ENCODE measurements at regions not wholly inside any gene's neighbourhood (a gene's known extent, or its start where the extent isn't known, plus 50 kb on each side); places are given as distances from the start of the nearest gene placed in this dataset.

DNA sequence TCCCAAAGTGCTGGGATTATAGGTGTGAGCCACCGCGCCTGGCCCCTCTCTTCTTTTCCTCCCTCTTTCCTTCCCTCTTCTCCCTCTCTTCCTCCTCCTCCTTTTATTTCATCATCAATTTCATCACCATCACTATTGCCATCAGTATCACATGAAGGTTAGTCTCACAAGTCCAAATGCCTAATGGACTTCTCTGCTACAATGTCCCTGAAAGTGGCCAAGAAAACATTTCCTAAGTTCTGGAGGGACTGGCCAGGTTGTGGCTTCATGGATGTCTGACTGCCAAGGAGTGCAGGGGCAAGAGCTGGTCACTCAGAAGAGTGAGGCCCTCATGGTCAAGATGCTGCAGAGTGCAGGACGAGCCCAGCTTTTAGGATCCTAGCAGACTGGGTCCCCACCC lies 97.6 kb downstream of the SYNE3 start:
- in situ Hi-C loops (cut with HindIII; ENCODE audit: low sequenced_read_pairs) = no loop called here

DNA sequence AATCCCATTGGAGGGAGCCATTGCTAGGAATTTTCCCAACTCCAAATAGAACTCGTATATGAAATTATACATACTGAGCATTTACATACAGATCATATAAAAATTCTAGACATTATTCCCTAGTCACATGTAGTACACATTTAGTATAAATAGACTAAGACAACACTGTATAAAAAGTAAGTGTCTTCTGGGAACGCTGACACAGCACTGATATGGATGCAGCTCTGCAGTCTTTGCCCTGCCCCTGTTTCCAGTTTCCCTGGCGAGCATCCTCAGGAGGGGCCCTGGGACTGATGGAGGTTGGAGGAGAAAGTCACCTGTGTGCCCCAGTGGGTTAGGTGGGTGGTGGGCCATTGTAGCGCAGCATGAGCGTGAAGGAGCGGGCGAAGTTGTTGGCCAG lies 97.8 kb upstream of the CLMN start:
- in situ Hi-C loops (cut with HindIII; ENCODE audit: low sequenced_read_pairs) = no loop called here

DNA sequence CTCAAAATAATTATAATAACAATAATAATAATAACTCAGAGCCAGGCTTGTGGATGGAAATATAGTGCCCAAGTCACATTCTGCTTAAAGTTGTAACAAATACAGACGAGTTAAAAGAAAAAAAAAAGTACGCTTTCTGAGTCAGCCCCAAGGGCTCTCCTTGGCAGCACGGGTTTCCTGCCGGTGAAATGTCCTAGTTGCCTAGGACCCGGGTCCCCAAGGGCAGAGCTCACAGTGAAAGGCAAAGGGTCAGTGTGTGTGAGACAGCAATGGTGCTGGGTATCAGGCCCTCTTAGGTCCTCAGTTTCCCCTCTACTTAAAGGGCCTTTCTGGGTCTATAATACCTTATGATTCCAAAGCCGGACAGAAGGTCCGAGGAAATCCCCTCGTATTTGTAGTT lies 96.3 kb upstream of the CLMN start:
- in situ Hi-C loops (cut with HindIII; ENCODE audit: low sequenced_read_pairs) = no loop called here

DNA sequence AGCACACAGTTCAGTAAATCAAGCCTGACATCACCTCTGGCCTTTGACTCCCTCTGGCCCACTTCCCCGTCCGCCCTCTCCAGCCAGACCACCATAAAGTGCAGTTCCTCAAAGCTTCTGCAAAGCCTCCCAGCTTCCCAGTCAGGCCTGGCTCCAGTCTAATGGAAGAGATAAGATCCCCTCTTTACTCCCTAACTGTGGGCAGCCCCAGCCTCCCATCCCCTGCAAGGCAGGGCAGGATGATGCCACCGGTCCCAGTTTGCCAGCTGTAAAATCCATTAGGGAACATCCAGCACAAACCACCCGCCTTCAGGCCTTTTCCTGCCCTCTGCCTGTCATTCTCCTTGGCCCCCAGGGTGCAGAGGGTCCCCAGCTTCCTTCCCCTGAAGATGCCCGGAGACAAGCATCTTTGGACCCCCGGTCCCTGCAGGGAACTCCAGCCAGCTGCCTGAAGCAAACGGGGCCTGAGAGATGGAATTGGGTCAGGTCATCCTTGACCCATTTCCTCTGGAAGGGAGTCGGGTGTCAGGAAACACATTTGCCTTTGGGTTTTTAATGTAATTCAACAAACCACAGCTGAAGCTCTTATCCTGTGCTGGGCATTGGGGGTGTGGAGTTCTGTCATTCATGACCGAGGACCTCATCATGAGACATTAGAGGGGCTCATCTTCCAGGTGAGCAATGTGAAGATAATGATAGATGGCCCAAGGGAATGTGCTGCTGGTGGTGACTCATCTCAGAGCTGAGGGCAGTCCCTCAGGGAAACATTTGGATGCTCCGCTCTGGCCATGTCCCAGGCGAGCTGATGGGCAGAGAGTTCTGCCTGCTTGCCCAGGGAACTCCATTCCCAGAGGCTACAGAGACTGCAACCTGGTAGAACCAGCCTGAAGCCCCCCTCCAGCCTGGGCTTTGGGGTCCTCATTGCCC lies 93.8 kb upstream of the CLMN start:
- in situ Hi-C loops (cut with HindIII; ENCODE audit: low sequenced_read_pairs) = no loop called here

DNA sequence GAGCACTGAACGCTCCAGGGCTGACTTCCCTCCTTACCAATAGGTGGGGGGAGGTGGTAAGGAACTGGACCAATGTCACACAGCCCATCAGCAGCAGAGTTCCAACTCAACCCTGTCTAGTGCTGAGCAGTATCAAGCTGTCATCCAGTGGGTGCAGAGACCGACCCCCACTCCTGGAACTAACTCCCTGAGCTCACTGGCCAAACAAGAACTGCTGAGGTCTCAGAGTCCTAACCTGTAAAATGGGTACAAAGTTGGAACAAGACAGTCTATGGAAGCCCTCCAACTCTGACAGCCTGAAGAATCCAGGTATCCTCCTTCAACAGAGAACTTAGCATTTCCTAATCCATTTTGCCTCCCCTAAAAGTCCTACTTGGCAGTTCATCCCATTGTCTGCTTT lies 91.1 kb upstream of the CLMN start:
- in situ Hi-C loops (cut with HindIII; ENCODE audit: low sequenced_read_pairs) = no loop called here

DNA sequence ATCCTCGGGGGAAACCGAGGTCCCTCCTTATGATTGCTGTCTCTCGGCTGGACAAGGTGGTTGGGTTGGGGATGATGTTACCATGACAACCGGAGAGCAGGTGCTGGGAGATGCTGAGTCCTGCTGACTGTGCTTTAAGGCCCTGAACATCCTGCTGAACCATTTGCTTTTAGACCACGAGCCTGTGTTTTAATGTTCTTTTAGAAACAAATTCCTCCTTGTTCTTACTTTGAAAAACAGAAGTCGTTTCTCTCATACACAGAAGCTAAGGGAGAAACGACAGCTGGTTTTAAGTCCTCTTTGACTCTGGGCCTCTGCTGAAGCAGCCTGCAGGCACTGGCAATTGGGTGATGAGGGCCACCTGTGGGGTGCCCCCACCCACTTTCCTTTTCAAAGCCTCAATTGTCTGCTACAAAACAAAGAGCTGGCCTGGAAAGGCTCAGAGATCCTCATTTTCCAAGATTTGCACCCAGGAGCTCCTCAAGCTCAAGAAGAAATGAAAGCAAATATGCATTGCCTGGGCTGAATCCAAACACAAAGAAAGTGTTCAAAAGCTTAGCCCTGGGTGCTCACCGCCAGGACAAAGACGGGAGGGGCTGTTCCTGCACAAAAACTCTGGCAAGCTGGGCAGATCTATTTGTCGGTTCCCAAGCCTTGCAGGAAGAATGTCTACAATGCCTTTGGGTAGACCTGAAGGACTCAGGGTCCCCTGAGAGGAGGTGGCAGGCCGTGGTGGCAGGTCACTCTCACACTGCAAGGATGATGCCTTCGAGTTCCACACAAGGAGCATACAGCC lies 90.0 kb upstream of the CLMN start:
- in situ Hi-C loops (cut with HindIII; ENCODE audit: low sequenced_read_pairs) = no loop called here

DNA sequence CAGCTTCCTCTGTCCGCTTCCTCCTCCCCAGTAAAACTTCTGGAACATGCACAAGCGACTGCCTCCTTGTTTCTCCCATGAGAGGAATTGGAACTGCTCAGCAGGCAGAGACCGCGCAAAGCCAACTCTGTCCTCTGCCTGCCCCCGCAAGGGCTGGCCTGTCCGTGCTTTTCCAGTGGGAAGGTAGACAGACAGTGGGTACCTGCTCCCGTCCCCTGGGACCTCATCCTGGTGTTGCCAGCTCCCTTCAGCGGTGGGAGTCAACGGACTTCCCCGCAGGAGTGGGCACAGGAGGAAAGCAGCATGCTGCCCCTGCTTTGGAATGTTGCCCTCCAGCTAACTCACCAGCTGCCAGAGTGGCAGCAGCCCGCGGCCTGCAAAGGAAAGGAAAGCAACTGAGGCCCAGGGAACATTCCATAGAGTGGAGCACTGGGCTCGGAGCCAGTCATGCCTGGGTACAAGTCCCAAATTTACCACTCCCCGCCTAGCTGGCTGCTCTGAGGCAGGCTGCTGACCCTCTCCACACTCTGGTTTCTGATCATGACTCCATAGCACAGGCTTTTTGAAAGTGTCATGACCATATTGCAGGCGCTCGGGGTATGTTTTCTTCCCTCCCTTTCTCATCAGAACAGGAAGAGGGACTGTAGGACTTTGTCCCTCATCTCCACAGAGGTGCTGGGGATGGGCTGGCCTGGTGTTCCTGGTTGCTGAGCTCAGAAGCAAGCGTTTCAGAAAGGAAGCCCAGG lies 89.2 kb upstream of the CLMN start:
- in situ Hi-C loops (cut with HindIII; ENCODE audit: low sequenced_read_pairs) = no loop called here

DNA sequence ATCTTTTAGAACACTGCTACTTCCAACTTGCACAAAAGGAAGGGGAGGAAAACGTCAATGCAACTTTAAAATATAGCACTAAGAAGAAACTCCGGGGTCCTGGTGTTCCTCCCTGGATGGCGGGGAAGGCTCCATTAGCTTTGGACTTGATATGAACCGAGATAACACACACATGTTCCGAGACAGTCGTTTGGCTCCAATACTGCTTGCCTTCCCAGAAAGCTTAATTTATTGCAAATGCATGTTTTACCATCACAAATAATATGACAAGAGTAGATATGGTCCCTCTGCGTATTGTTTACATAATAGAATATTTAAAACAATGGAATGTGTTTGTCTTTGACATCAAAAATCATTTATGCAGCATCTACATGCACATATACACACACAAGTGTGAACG lies 87.6 kb upstream of the CLMN start:
- in situ Hi-C loops (cut with HindIII; ENCODE audit: low sequenced_read_pairs) = no loop called here

DNA sequence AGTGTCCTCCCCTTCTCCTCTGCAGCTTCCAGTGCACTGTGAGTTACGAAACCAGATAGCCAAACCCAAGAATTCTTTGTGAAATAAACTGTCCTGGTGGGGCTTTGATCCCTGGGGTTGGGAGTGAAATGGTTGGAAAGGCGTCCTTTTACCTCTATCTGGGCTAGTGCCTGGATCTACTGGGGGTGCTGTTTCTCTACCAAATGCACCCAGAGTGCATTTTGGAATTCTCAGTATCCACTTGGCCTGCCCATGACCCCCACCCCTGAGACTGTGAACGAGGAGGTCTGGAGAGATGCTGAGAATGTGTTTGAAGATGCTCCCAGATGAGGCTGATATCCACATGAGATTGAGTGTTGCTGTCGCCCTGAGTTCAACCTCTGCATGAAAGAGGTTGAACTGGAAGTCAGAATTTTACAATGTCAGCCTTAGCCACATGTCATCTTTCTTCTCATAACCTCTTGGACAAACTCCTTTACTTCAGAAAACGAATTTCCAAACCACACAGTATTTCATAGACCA lies 87.1 kb upstream of the CLMN start:
- in situ Hi-C loops (cut with HindIII; ENCODE audit: low sequenced_read_pairs) = no loop called here

DNA sequence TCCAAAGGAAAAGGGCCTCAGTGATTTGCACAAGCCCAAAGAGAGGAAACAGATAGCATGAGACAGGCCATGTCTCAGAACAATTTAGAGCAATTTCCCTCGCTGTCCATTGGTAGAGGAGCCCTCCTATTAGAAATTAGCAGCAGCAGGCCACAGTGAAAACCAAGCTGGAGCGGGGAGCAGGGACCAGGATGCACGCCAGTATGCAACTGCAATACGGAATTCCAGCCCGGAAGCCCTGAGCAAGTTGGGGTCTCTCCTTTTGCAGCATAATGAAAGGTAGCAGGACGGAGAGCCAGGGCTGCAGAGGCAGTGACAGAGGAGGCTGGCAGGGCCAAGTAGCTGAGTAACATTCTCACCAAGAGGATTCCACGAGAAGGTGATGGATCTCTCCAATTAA lies 84.9 kb upstream of the CLMN start:
- in situ Hi-C loops (cut with HindIII; ENCODE audit: low sequenced_read_pairs) = no loop called here

DNA sequence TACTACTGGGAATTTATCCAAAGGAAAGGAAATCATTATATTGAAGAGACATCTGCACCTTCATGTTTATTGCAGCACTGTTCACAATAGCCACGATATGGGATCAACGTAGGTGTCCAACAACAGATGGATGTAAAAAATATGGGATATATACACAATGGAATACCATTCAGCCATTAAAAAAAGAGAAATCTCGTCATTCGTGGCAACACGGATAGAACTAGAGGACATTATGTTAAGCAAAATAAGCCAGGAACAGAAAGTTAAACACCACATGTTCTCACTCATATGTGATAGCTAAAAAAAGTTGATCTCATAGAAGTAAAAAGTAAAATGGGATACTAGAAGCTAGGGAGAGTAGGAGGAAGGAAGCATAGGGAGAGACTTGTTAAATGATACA lies 82.9 kb upstream of the CLMN start:
- in situ Hi-C loops (cut with HindIII; ENCODE audit: low sequenced_read_pairs) = no loop called here

DNA sequence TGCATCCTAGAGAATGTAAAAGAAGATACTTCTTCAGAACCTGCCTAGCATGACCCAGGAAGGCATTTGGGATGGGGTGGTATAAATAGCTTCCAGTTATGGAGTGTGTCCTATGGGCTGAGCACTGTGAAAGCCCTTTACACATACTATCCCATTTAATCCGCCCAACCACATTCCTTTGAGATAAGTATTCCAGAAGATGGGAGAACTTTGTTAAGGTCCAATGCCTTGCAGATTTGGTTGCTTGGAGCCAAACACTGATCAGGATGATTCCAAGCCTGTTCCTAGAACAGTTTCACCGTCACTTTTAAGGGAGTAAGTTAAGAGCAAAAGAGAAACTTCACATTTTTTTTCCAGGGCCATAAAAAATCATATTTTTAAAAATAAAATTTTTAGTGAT lies 82.5 kb upstream of the CLMN start:
- in situ Hi-C loops (cut with HindIII; ENCODE audit: low sequenced_read_pairs) = no loop called here

DNA sequence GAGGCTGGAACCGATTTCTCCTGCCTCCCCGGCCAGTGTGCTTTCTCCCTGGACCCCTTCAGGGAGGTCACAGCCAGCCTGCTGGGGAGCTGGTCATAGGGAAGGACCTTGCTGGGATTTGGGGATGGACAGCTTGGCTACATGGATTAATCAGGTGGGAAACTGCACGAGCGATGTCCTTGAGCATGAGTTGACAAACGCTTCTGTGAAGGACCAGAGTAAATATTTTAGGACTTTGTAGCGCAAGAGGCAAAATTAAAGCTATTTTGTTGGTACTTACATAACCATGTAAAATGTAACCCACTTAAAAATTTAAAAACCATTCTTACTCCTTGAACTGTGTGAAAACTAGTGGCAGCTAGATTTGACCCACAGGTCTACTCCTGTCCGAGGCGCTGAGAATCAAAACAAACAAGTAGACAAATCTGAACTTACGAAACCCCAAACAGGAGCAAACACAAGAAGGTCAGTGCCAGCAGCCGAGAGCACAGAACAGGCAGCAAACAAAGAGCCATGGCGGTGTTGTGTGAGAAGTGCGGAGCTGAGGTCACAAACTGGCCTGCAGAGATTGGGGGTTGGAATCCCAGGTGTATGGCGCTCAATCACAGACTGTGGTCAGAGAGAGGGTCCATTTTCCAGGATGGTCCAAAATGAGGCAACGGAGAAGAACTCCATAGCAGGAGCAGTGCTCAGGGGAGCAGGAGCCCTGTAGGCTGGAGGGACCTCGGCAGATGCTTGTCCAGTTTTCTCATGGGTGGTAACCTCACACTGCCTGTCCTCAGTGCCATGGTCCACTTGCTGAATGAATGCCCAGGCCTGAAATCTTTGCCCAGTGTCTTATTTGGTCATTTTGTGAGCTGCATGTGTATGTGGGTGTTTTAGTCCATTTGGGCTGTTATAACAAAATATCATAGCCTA lies 79.2 kb upstream of the CLMN start:
- in situ Hi-C loops (cut with HindIII; ENCODE audit: low sequenced_read_pairs) = no loop called here

DNA sequence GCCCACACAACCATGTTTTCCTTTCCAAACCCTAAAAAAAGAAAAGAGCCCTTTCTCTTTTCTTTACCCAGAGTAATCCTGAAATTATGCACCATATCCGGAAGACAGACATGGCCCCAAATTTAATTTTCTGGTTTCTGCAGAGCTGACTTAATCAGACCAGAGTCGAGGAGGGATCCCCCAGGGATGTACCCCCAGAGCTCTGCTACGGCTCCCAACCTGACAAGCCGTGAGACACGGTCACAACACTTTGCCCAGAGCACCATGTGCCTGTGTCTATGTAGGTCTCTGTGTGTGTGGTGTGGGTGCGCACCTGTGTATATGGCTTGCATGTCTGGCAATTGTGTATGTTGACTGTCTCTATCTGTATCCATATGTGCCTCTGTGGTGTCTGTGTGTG lies 77.6 kb upstream of the CLMN start:
- in situ Hi-C loops (cut with HindIII; ENCODE audit: low sequenced_read_pairs) = no loop called here

DNA sequence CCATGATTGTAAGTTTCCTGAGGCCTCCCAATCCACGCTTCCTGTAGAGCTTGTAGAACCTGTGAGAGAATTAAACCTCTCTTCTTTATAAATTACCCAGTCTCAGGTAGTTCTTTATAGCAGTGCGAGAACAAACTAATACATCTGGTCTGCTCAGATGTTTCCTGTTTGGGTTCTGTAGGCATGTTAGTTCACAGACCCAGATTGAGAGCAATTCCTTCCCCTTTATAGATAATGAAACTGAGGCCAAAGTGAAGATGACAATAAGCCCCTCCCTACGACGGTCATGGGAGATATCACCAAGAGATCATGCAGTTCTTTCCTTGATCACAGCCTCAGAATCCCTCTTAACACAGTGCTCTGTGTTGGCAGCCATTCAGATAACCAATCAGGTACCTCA lies 76.5 kb upstream of the CLMN start:
- in situ Hi-C loops (cut with HindIII; ENCODE audit: low sequenced_read_pairs) = no loop called here

DNA sequence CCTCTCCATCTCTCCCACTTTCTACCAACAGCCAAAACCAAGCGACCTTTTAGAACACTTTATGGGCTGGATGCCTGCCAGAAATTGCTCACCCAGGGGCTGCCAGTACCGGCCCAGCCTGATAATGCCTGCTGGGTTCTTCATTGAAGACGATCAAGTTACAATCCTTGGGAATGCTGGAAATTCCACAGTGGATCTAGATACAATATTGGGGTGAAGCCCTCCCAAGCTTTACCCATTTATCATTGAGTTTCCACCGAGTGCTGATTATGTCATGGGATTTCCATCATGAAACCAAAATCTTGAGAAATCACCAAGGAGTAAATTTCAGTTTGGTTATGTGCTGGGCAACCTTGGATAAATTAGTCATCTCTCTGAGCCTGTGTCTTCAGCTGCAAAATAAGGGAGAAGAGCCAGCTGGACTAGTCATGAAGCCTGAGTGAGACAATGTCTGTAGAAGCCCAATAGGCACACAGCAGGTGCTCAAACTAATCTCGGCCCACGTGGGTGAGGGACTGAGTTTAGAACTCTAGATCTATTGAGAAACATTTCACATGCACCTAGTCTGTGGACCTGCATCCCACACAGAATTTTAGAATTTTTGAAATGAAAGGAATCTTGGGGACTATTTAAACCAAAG lies 75.5 kb upstream of the CLMN start:
- in situ Hi-C loops (cut with HindIII; ENCODE audit: low sequenced_read_pairs) = no loop called here

DNA sequence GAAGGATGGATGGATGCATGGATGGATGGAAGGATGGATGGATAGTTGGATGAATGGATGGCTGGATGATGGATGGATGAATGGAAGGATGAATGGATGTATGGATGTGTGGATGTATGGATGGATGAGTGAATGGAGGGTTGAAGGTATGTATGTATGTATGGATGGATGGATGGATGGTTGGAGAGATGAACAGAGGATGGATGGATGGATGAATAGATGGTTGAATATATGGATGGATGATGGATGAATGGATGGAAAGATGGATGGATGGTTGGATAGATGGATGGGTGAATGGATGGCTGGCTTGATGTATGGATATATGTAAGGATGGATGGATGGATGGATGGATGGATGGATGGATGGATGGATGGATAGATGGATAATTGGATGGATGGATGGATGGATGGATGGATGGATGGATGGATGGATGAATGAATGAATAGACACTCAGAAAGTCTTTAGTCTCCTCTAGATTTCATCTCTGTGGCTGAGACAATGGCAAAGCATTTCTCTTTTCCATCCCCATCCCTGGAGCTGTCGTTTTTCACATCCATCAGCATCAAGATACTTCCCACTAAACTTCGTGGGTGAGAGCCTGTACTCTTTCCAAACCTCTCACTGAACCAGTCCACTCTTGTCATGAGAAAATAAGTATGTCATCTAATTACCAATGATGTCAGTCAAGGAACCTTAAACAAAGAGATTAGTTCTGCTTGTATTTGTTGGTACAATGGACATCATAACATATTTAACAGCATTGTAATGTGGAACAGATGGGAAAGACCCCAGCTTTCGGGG lies 74.8 kb upstream of the CLMN start:
- in situ Hi-C loops (cut with HindIII; ENCODE audit: low sequenced_read_pairs) = no loop called here

DNA sequence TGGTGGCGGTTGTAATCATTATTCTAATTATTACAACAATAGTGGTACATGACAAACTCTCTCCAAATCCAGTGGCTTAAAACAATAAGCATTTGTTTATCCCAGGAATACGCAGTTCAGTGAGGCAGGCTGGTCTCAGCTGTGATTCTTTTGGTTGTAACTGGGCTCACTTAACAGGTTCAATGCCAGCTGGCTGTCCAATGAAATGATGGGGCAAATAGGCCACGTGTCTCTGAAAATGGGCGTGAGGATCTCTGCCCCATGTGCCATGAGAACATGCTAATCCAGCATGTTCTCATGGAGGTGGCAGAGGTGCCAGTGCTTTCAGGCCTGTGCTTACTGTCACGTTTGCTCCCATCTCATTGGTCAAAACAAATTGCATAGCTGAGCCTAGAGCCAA lies 73.1 kb upstream of the CLMN start:
- in situ Hi-C loops (cut with HindIII; ENCODE audit: low sequenced_read_pairs) = no loop called here

DNA sequence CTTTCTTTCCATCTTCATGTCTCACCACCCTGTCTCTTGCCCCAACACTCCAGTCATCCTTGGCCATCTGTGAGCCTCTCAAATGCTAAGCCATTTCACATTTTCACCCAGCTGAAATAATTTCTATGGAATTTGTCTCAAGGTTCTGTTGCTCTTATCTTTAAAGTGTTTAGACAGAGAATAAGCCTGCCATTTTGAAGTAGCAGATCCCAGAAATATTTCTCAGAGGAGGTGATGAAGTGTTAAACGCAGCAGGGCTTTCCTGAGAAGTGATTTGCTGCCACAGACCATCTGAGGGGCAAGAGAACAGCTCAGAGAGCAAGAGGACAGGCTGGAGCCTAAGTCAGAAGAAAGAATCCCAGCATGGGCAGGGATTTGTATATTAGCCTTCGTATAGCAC lies 71.6 kb upstream of the CLMN start:
- in situ Hi-C loops (cut with HindIII; ENCODE audit: low sequenced_read_pairs) = no loop called here

All from DLD1 (cell line).